ENCODE measurements at regions not wholly inside any gene's neighbourhood (a gene's known extent, or its start where the extent isn't known, plus 50 kb on each side); places are given as distances from the start of the nearest gene placed in this dataset.

- no peak overlapping the region for H3K27ac ChIP-seq
- TF ChIP-seq ZFX (IDR thresholded peaks at IDR 0.05): no peak
- TF ChIP-seq, protein P1, sequence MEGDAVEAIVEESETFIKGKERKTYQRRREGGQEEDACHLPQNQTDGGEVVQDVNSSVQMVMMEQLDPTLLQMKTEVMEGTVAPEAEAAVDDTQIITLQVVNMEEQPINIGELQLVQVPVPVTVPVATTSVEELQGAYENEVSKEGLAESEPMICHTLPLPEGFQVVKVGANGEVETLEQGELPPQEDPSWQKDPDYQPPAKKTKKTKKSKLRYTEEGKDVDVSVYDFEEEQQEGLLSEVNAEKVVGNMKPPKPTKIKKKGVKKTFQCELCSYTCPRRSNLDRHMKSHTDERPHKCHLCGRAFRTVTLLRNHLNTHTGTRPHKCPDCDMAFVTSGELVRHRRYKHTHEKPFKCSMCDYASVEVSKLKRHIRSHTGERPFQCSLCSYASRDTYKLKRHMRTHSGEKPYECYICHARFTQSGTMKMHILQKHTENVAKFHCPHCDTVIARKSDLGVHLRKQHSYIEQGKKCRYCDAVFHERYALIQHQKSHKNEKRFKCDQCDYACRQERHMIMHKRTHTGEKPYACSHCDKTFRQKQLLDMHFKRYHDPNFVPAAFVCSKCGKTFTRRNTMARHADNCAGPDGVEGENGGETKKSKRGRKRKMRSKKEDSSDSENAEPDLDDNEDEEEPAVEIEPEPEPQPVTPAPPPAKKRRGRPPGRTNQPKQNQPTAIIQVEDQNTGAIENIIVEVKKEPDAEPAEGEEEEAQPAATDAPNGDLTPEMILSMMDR (conservative IDR thresholded peaks at IDR 0.05): no peak
Measured at GRCh38 chr16:64754279-64754678, 367.6 kb downstream of the CDH11 start.

DNA sequence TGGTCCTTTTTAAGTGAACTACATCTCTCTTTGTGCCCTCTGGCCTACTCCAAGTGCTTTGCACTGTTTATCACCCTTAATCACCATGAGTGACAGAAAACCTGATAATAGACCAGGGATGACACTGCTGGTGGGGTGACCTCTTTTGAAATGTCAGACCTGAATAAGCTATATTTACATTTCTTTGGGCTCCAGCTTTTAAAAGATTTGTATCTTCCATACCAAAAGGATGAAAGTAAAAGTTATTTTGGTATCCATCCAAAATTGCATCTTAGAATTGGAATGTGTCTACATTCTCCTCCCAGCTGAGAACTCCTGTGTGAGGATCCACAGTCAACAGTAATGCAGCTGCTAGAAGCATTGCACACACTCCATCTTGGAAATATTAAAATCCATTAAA lies 370.0 kb downstream of the CDH11 start:
- H3K27ac ChIP-seq: no peak overlapping the region
- TF ChIP-seq ZFX (IDR thresholded peaks at IDR 0.05): no peak
- TF ChIP-seq, protein P1 (conservative IDR thresholded peaks at IDR 0.05): no peak

DNA sequence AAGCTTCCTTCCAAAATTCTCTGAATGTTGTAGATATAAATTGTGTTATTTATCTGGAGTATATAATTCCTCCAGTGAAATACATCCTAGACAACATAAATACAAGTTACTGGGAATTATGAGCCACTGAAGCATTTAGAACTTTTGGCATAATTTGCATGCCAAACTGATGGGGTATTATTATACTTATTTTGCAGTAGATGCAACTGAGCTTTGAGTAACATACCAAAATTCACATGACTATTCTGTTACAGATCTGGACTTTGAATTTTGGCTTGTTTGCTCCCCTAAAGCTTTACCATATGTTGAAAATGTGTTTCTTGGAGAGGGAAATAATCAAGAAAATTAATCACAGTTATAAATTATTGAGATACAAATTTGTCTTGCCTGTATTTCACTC lies 372.5 kb downstream of the CDH11 start:
- no peak for TF ChIP-seq ZFX (IDR thresholded peaks at IDR 0.05)
- TF ChIP-seq, protein P1 (conservative IDR thresholded peaks at IDR 0.05): no peak
- no peak overlapping the region for H3K27ac ChIP-seq

DNA sequence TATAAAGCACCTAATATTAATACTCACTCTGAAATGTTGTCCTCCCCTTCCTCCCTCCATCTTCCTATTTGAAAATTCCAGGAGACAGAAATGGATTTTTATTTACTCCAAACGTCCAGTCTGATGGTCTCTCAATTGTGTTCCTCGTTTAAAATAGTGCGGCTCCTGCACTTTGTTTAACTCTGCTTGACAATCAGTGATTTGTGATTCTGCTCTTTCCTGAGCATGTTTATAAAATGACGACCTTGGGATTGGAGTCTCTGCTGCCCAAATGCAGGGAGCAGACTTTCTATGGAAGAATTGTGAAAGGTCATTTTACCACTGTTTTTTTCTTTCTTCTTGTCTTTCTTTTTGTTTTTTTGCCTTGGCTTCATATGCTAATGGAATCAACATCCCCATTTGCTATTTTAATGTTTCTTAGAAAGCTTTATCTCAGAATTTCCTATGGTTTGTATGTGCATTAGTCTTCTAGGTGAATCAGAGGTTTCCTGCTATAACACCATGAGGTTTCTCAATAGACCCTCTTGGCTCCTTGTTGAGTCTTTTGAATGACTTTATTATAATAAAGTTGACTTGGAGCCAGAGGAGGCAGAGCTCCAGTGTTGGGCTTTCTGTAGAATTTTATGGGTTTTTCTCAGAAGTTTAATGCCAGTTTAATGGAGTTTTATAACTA lies 376.5 kb downstream of the CDH11 start:
- TF ChIP-seq, protein P1 (conservative IDR thresholded peaks at IDR 0.05): no peak
- no peak for TF ChIP-seq ZFX (IDR thresholded peaks at IDR 0.05)
- no peak overlapping the region for H3K27ac ChIP-seq

GRCh38 chr16:64742455-64743223 lies 379.2 kb downstream of the CDH11 start:
- no peak for TF ChIP-seq ZFX (IDR thresholded peaks at IDR 0.05)
- TF ChIP-seq, protein P1 (conservative IDR thresholded peaks at IDR 0.05): no peak
- no peak overlapping the region for H3K27ac ChIP-seq

GRCh38 chr16:64740261-64740660 lies 381.6 kb downstream of the CDH11 start:
- TF ChIP-seq, protein P1 (conservative IDR thresholded peaks at IDR 0.05): no peak
- no peak for TF ChIP-seq ZFX (IDR thresholded peaks at IDR 0.05)
- no peak overlapping the region for H3K27ac ChIP-seq

- no peak overlapping the region for H3K27ac ChIP-seq
- TF ChIP-seq, protein P1 (conservative IDR thresholded peaks at IDR 0.05): no peak
- no peak for TF ChIP-seq ZFX (IDR thresholded peaks at IDR 0.05)
Measured at GRCh38 chr16:64738321-64738960, 383.4 kb downstream of the CDH11 start.

Data from C4-2B (cell line).